Esophagus squamous epithelium (tissue), 5 donors: ENCODE measurements at regions not wholly inside any gene's neighbourhood (a gene's known extent, or its start where the extent isn't known, plus 50 kb on each side); places are given as distances from the start of the nearest gene placed in this dataset.

Experiments
- DNase-seq: peaks from one replicate; lab custom pipeline; 2025; lab: John Stamatoyannopoulos, UW
- H3K27ac ChIP-seq, 4 donors: fragments of 200-600 bp; sonication (generic); one replicate each; pipeline ENCODE4 v1.5.1; 2016 to 2019; ENCODE audit warnings: mild to moderate bottlenecking in 1 of 4
- H3K27me3 ChIP-seq, 4 donors: fragments of 200-600 bp; sonication (generic); 1 replicate in 3 of 4; 2 replicates in 1 of 4; pipeline versions ENCODE4 v1.5.1 to v1.6.0; 2017 to 2021; ENCODE audit warnings: antibody characterized with exemption in 1 of 4
- H3K36me3 ChIP-seq, 3 donors: fragments of 200-600 bp; sonication (generic); one replicate each; pipeline ENCODE4 v1.5.1; 2016 to 2019
- H3K4me1 ChIP-seq, 3 donors: fragments of 200-600 bp; sonication (generic); one replicate each; pipeline ENCODE4 v1.5.1; 2017 to 2019
- H3K4me3 ChIP-seq, 4 donors: fragments of 200-600 bp; sonication (generic); 1 replicate in 3 of 4; 2 replicates in 1 of 4; pipeline ENCODE4 v1.5.1; 2016 to 2019; ENCODE audit warnings: mild to moderate bottlenecking in 2 of 4, moderate library complexity in 1 of 4
- H3K9me3 ChIP-seq, 3 donors: fragments of 200-600 bp; sonication (generic); one replicate each; pipeline ENCODE4 v1.5.1; 2016 to 2019
- POLR2A ChIP-seq, 4 donors: fragments of 450-650 bp; IDR thresholded peaks; one replicate each; pipeline ENCODE4 v1.6.1; 2017; ENCODE audit warnings: antibody characterized with exemption in 4 of 4, mild to moderate bottlenecking in 4 of 4, moderate library complexity in 3 of 4
- WGBS, 2 donors: methylation state at CpG; one replicate each; pipeline ENCODE4 v1.1.5; 2018; 5-methylcytosine and 5-hydroxymethylcytosine counted together
- intact Hi-C: fragments of 100-400 bp; cut with DNase I; formaldehyde crosslinking; loops from one replicate; pipeline ENCODE4 v1.15.0; 2022
- TF ChIP-seq, protein P1 (sequence below), 6 experiments: fragments of 450-650 bp in 4 of 6; fragments of 200-600 bp in 2 of 6; sonication (generic) in 2 of 6; IDR thresholded peaks; one replicate each; pipeline ENCODE4 v1.5.1; 2016 to 2019; ENCODE audit warnings: antibody characterized with exemption in 6 of 6, mild to moderate bottlenecking in 4 of 6, moderate library complexity in 4 of 6
- donor health status: DM: yes; HTN: yes; CAD: no.

DNA sequence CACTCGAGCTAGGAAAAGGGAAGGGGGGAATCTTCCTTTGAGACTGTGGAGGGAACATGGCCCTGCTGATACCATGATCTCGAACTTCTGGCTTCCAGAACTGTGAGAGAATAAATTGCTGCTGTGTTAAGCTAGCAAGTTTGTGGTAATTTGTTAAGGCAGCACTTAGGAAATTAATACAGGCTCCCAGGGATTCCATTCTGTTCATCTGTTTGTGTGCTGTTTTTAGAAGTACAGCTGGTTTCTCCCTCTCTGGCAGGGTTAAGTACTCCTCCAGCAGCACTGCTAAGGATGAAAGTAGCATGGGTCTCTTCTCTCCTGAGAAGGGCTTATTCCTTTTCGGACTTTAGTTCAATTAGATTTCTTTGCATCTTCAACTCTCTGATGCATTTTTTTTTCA is 268.3 kb downstream of the HHIPL2 start:
- Histone ChIP-seq H3K9me3 (no peaks in the 10 kb centered on the region), H3K27me3 (no peaks in the 10 kb centered on the region), H3K4me3 (no peak overlapping the region), H3K4me1 (peaks cover 0 to 4% (median 0%) of the 10 kb centered on the region in 3 donors), H3K27ac (no peak overlapping the region), H3K36me3 (no peaks in the 10 kb centered on the region)
- intact Hi-C loops, result no loop called here
- WGBS, 2 donors, result 46 to 75% methylated on average over 3 of the region's 3 CpGs
- no peak for DNase-seq
- TF ChIP-seq, protein P1, sequence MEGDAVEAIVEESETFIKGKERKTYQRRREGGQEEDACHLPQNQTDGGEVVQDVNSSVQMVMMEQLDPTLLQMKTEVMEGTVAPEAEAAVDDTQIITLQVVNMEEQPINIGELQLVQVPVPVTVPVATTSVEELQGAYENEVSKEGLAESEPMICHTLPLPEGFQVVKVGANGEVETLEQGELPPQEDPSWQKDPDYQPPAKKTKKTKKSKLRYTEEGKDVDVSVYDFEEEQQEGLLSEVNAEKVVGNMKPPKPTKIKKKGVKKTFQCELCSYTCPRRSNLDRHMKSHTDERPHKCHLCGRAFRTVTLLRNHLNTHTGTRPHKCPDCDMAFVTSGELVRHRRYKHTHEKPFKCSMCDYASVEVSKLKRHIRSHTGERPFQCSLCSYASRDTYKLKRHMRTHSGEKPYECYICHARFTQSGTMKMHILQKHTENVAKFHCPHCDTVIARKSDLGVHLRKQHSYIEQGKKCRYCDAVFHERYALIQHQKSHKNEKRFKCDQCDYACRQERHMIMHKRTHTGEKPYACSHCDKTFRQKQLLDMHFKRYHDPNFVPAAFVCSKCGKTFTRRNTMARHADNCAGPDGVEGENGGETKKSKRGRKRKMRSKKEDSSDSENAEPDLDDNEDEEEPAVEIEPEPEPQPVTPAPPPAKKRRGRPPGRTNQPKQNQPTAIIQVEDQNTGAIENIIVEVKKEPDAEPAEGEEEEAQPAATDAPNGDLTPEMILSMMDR (IDR thresholded peaks at IDR 0.05), result no peak
- TF ChIP-seq POLR2A (IDR thresholded peaks at IDR 0.05), result no peak

DNA sequence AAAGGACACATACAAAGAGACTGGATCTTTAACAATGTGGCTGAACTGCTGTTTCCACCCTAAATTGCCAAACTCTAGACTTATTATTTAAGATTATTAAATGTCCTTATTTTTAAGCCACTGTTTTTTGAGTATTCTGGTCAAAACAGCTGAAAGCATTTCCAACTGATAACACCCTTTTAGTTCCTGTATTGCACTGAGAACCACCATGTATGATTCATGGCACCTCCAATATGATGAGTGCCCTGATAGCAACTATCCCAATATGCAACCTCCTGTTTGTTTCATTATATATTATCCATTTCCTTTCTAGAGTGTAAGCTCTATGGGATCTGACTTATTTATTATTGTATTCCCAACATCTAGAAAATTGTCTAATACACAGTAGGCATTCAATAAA is 269.4 kb downstream of the HHIPL2 start:
- Histone ChIP-seq H3K27ac (no peak overlapping the region), H3K9me3 (no peaks in the 10 kb centered on the region), H3K36me3 (no peaks in the 10 kb centered on the region), H3K4me3 (no peak overlapping the region), H3K27me3 (no peaks in the 10 kb centered on the region), H3K4me1 (peaks cover 0 to 6% (median 4%) of the 10 kb centered on the region in 3 donors)
- intact Hi-C loops, result no loop called here
- DNase-seq, result no peak
- TF ChIP-seq, protein P1 (IDR thresholded peaks at IDR 0.05), result no peak
- no peak for TF ChIP-seq POLR2A (IDR thresholded peaks at IDR 0.05)

DNA sequence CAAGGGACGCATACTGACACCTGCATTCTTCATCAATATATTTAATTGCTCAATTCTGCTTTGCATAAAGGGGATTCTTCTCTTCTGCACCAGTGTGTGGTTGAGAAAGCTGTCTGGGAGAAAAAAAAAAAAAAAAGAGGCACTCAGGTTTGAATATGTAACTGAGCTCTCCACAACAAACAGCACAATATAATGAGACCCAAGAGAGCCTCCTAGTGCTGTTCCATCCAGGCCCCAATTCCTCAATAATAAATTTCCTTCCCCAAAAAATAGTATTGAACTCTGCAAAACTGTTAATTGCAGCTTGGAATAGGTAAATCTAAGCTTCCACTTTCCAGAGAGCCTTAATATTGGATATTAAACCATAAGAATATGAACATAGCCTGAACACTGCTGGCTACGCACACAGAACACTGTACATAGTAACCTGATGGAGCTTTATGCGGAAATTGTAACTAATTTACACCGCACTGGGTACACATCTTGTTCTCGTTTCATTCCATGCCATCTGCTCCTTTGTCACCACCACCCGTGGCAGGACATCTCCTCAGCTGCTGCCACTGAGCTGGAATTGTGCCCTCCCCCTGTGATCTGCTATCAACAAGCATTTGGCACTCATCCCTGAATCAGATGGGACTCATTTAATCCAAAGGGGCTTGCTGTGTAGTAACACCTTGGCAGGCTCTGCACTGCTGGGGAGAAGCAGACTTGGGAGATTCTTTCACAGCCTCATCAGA is 272.0 kb downstream of the HHIPL2 start:
- no peaks in the 10 kb centered on the region for H3K36me3 ChIP-seq
- no peak overlapping the region for H3K4me3 ChIP-seq
- intact Hi-C loops, result no loop called here
- no peak overlapping the region for H3K27ac ChIP-seq
- no peaks in the 10 kb centered on the region for H3K9me3 ChIP-seq
- TF ChIP-seq, protein P1 (IDR thresholded peaks at IDR 0.05), result no peak
- TF ChIP-seq POLR2A (IDR thresholded peaks at IDR 0.05), result no peak
- 79 to 84% methylated on average over 6 of the region's 6 CpGs for WGBS, 2 donors
- peaks cover 0 to 6% (median 0%) of the 10 kb centered on the region in 3 donors for H3K4me1 ChIP-seq
- no peak for DNase-seq
- H3K27me3 ChIP-seq, result no peaks in the 10 kb centered on the region

DNA sequence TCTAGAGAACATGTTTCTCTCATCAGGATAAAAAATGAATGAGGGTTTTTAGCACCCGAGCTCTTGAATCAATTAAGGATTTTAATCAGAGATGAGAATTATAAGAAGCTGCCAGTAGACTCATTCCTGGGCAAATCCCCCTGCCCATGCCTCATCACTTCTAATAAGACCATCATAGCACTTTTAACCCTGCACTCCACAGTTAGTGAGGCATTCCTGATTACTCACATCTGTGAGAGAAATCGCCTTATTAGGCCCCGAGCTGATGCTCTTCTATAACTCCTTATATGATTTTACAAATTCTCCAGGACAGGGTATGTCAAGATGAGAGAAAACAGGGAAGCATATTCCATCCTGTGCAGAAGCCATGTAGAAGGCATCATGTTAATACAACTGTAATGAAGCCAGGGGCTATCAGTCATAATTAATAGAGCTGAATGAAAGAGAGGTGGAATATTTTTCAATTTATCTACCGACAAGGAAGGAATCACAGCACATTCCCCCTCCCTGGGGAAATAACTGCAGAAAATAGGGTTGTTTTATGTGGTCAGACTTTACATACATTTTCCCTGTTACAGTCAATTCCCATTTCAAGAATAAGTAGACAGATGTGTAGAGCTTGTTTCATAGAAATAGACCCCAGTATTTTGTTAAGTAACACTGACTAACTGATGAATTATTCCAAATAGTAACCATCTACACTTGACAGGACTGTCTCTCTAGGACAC is 272.7 kb downstream of the HHIPL2 start:
- Histone ChIP-seq H3K36me3 (no peaks in the 10 kb centered on the region), H3K9me3 (no peaks in the 10 kb centered on the region), H3K27me3 (no peaks in the 10 kb centered on the region), H3K27ac (no peak overlapping the region), H3K4me3 (no peak overlapping the region), H3K4me1 (peaks cover 0 to 6% (median 0%) of the 10 kb centered on the region in 3 donors)
- intact Hi-C loops, result no loop called here
- TF ChIP-seq, protein P1 (IDR thresholded peaks at IDR 0.05), result no peak
- TF ChIP-seq POLR2A (IDR thresholded peaks at IDR 0.05), result no peak
- WGBS, 2 donors, result 70 to 83% methylated on average over 3 to 4 of the region's 4 CpGs
- no peak for DNase-seq
